SK-N-SH (cell line): ENCODE measurements at regions not wholly inside any gene's neighbourhood (a gene's known extent, or its start where the extent isn't known, plus 50 kb on each side); places are given as distances from the start of the nearest gene placed in this dataset.

ENCODE experiments used
- CTCF ChIA-PET: fragments of 300-600, 350-600 bp; formaldehyde crosslinking; extraction: SDS; loops from one replicate; lab custom pipeline; 2021; lab: Yijun Ruan, JAX
- POLR2A ChIA-PET: fragments of 350-600 bp; sonication (Branson Sonifier 250); formaldehyde crosslinking; extraction: SDS; loops from one replicate; lab custom pipeline; 2020; ENCODE audit warnings: antibody characterized with exemption, inconsistent platforms; lab: Yijun Ruan, JAX
- DNase-seq: peaks from one replicate; pipeline ENCODE4 v3.0.0; 2012
- H2AFZ ChIP-seq: fragments of 200-600 bp; sonication (generic); 2 replicates; pipeline ENCODE4 v1.8.1; 2016; ENCODE audit warnings: antibody characterized with exemption, mild to moderate bottlenecking, low read depth
- H3F3A ChIP-seq: fragments of 200-600 bp; sonication (generic); replicated peaks from 2 replicates; pipeline ENCODE3; 2016; ENCODE audit warnings: antibody characterized with exemption, mild to moderate bottlenecking; ENCODE audit not compliant: insufficient read depth
- H3K27ac ChIP-seq, 2 experiments: fragments of 200-500 bp in 1 of 2; fragments of 200-600 bp in 1 of 2; sonication (Bioruptor generic) in 1 of 2; sonication (generic), shearing (Covaris generic) in 1 of 2; 2 replicates each; pipeline versions ENCODE4 v1.5.1 to v1.6.1; 2014 to 2016; ENCODE audit warnings: low read depth in 2 of 2, inconsistent platforms in 1 of 2, low read length in 1 of 2, mild to moderate bottlenecking in 1 of 2, mixed read lengths in 1 of 2
- H3K27me3 ChIP-seq: fragments of 200-600 bp; sonication (generic), shearing (Covaris generic); 2 replicates; pipeline ENCODE4 v1.6.1; 2016; ENCODE audit warnings: mixed run types; ENCODE audit not compliant: insufficient read depth
- H3K36me3 ChIP-seq, 2 experiments: fragments of 200-500 bp in 1 of 2; fragments of 200-600 bp in 1 of 2; sonication (Bioruptor generic) in 1 of 2; sonication (generic) in 1 of 2; replicated peaks in 1 of 2; 2 replicates each; pipeline versions ENCODE3 to v1.5.1; 2014 to 2016; ENCODE audit warnings: low read length in 1 of 2, mild to moderate bottlenecking in 1 of 2; ENCODE audit not compliant: insufficient read depth in 2 of 2, control insufficient read depth in 1 of 2
- H3K4me1 ChIP-seq, 2 experiments: fragments of 200-500 bp in 1 of 2; fragments of 200-600 bp in 1 of 2; sonication (Bioruptor generic) in 1 of 2; sonication (generic), shearing (Covaris generic) in 1 of 2; 2 replicates each; pipeline versions ENCODE4 v1.5.1 to v1.6.1; 2014 to 2016; ENCODE audit warnings: low read depth in 1 of 2, low read length in 1 of 2, mixed run types in 1 of 2; ENCODE audit not compliant: insufficient read depth in 2 of 2, control insufficient read depth in 1 of 2
- H3K4me2 ChIP-seq: fragments of 200-600 bp; sonication (generic), shearing (Covaris generic); 2 replicates; pipeline ENCODE4 v1.6.1; 2017; ENCODE audit warnings: mixed run types
- H3K4me3 ChIP-seq, 2 experiments: fragments of 200-500 bp in 1 of 2; fragments of 200-600 bp in 1 of 2; sonication (Bioruptor generic) in 1 of 2; sonication (generic), shearing (Covaris generic) in 1 of 2; 2 replicates each; pipeline versions ENCODE4 v1.5.1 to v1.8.1; 2014 to 2016; ENCODE audit warnings: low read depth in 2 of 2, inconsistent platforms in 1 of 2, low read length in 1 of 2, mild to moderate bottlenecking in 1 of 2, mixed read lengths in 1 of 2, moderate library complexity in 1 of 2
- H3K79me2 ChIP-seq: fragments of 200-600 bp; sonication (generic); 2 replicates; pipeline ENCODE4 v1.8.1; 2017; ENCODE audit warnings: mild to moderate bottlenecking; ENCODE audit not compliant: insufficient read depth
- H3K9ac ChIP-seq: fragments of 200-600 bp; sonication (generic); 2 replicates; pipeline ENCODE4 v1.6.1; 2017; ENCODE audit warnings: mixed run types
- H3K9me2 ChIP-seq: fragments of 200-600 bp; sonication (generic); 2 replicates; pipeline ENCODE4 v1.6.1; 2017; ENCODE audit warnings: mixed run types
- H3K9me3 ChIP-seq: fragments of 200-600 bp; sonication (generic); 2 replicates; pipeline ENCODE4 v1.6.1; 2017; ENCODE audit warnings: mixed run types, mild to moderate bottlenecking, moderate library complexity
- H4K20me1 ChIP-seq: fragments of 200-600 bp; sonication (generic); 2 replicates; pipeline ENCODE4 v1.6.1; 2017; ENCODE audit warnings: mild to moderate bottlenecking, mixed run types; ENCODE audit not compliant: insufficient read depth
- ELF1 ChIP-seq: IDR thresholded peaks from 2 replicates; pipeline ENCODE4 v1.4.0; 2012
- EP300 ChIP-seq, 2 experiments: IDR thresholded peaks; 2 replicates each; pipeline versions ENCODE4 v1.4.0 to v1.6.1; 2012; ENCODE audit warnings: borderline replicate concordance in 1 of 2, low read depth in 1 of 2, low read length in 1 of 2
- EZH2phosphoT487 ChIP-seq: fragments of 200-600 bp; sonication (generic); IDR thresholded peaks from 2 replicates; pipeline ENCODE4 v1.6.1; 2017; ENCODE audit warnings: low read depth, mixed run types, mild to moderate bottlenecking, antibody characterized with exemption, moderate library complexity, borderline replicate concordance
- FOXJ3 ChIP-seq: sonication (generic); formaldehyde crosslinking; IDR thresholded peaks from 2 replicates; pipeline ENCODE4 v1.5.1; 2020; ENCODE audit warnings: mild to moderate bottlenecking, missing genetic modification reagents
- GATA2 ChIP-seq: sonication (generic); formaldehyde crosslinking; IDR thresholded peaks from 2 replicates; pipeline ENCODE4 v1.5.0; 2020; ENCODE audit warnings: mild to moderate bottlenecking, missing genetic modification reagents
- JUND ChIP-seq: IDR thresholded peaks from 2 replicates; pipeline ENCODE4 v1.4.0; 2012
- MEF2A ChIP-seq: IDR thresholded peaks from 2 replicates; pipeline ENCODE4 v1.4.0; 2012; ENCODE audit warnings: low read depth, borderline replicate concordance
- RAD21 ChIP-seq: IDR thresholded peaks from 2 replicates; pipeline ENCODE4 v1.6.1; 2012; ENCODE audit warnings: mild to moderate bottlenecking, low read length
- RCOR1 ChIP-seq: fragments of 150-350 bp; IDR thresholded peaks from 2 replicates; pipeline ENCODE4 v1.6.1; 2017; ENCODE audit warnings: antibody characterized with exemption, low read length
- TAF1 ChIP-seq: IDR thresholded peaks from 2 replicates; pipeline ENCODE4 v1.6.1; 2012; ENCODE audit warnings: low read depth, mild to moderate bottlenecking, low read length, moderate library complexity, borderline replicate concordance
- TEAD4 ChIP-seq: IDR thresholded peaks from 2 replicates; pipeline ENCODE4 v1.4.0; 2012; ENCODE audit warnings: mild to moderate bottlenecking, borderline replicate concordance; ENCODE audit not compliant: insufficient read depth
- YY1 ChIP-seq: IDR thresholded peaks from 2 replicates; pipeline ENCODE4 v1.4.0; 2012; ENCODE audit warnings: low read depth, mild to moderate bottlenecking
- WGBS: methylation state at CpG from one replicate; pipeline ENCODE4 v1.1.6; 2017; ENCODE audit warnings: low lambda C conversion rate; 5-methylcytosine and 5-hydroxymethylcytosine counted together

GRCh38 chrX:148443216-148443615 lies 57.2 kb upstream of the AFF2 start (continued):
- no peak for TF ChIP-seq YY1

- Histone ChIP-seq H3K27ac (no peak overlapping the region), H4K20me1 (no peaks in the 10 kb centered on the region), H3K4me2 (no peak overlapping the region), H3K27me3 (no peaks in the 10 kb centered on the region), H3F3A (no peaks in the 10 kb centered on the region), H3K9me2 (no peaks in the 10 kb centered on the region), H3K79me2 (no peaks in the 10 kb centered on the region), H3K9me3 (no peaks in the 10 kb centered on the region), H3K9ac (no peak overlapping the region), H3K4me1 (no peaks in the 10 kb centered on the region), H2AFZ (no peak overlapping the region), H3K36me3 (no peaks in the 10 kb centered on the region), H3K4me3 (no peak overlapping the region)
- CTCF ChIA-PET: no interaction called here
- no peak for DNase-seq
- TF ChIP-seq GATA2 (CRISPR knock-in tag): no peak
- no peak for TF ChIP-seq TEAD4
- TF ChIP-seq YY1: no peak
- no peak for TF ChIP-seq ELF1
- TF ChIP-seq RAD21: no peak
- TF ChIP-seq TAF1: no peak
- TF ChIP-seq JUND: no peak
- TF ChIP-seq EZH2phosphoT487: no peak
- no peak for TF ChIP-seq EP300 (IDR thresholded peaks at IDR 0.05; ENCODE audit: borderline replicate concordance in 1 of 2, low read depth in 1 of 2, low read length in 1 of 2)
- TF ChIP-seq RCOR1: no peak
- TF ChIP-seq MEF2A: no peak
- TF ChIP-seq FOXJ3 (CRISPR knock-in tag): no peak
- 4% methylated on average over 4 of the region's 4 CpGs for WGBS
- POLR2A ChIA-PET: no interaction called here
Measured at GRCh38 chrX:148448686-148449085, 51.7 kb upstream of the AFF2 start.
